MM.1S (cell line): ENCODE measurements at regions not wholly inside any gene's neighbourhood (a gene's known extent, or its start where the extent isn't known, plus 50 kb on each side); places are given as distances from the start of the nearest gene placed in this dataset.

Experiments used
- DNase-seq: peaks from one replicate; pipeline ENCODE4 v3.0.0-alpha.2; 2015
- H2AFZ ChIP-seq: fragments of 300-600 bp; sonication (generic); 2 replicates; pipeline ENCODE4 v1.6.0; 2016; ENCODE audit warnings: antibody characterized with exemption, low read length
- H3F3A ChIP-seq: fragments of 300-600 bp; sonication (generic); 2 replicates; pipeline ENCODE4 v1.6.1; 2016; ENCODE audit warnings: mild to moderate bottlenecking, antibody characterized with exemption, low read length, moderate library complexity, mixed read lengths; ENCODE audit not compliant: insufficient read depth
- H3K27ac ChIP-seq: fragments of 300-600 bp; sonication (generic); 2 replicates; pipeline ENCODE4 v1.5.1; 2016; ENCODE audit warnings: mild to moderate bottlenecking, low read length
- H3K27me3 ChIP-seq: fragments of 300-600 bp; sonication (generic); replicated peaks from 2 replicates; pipeline ENCODE4 v1.6.0; 2016; ENCODE audit warnings: low read length; ENCODE audit not compliant: insufficient read depth
- H3K36me3 ChIP-seq: fragments of 300-600 bp; sonication (generic); replicated peaks from 2 replicates; pipeline ENCODE4 v1.6.1; 2016; ENCODE audit warnings: mild to moderate bottlenecking, low read length, mixed read lengths; ENCODE audit not compliant: insufficient read depth
- H3K4me1 ChIP-seq: fragments of 300-600 bp; sonication (generic); 2 replicates; pipeline ENCODE4 v1.6.1; 2016; ENCODE audit warnings: low read length, mixed read lengths
- H3K4me2 ChIP-seq: fragments of 300-600 bp; sonication (generic); 2 replicates; pipeline ENCODE4 v1.6.0; 2016; ENCODE audit warnings: low read depth, low read length
- H3K4me3 ChIP-seq: fragments of 300-600 bp; sonication (generic); 2 replicates; pipeline ENCODE4 v1.5.1; 2016; ENCODE audit warnings: low read length, mixed read lengths
- H3K79me2 ChIP-seq: fragments of 300-600 bp; sonication (generic); 2 replicates; pipeline ENCODE4 v1.6.1; 2016; ENCODE audit warnings: mixed run types, low read length, mixed read lengths
- H3K9ac ChIP-seq: fragments of 300-600 bp; sonication (generic); 2 replicates; pipeline ENCODE4 v1.6.1; 2016; ENCODE audit warnings: low read length, mixed read lengths
- H3K9me2 ChIP-seq: fragments of 300-600 bp; sonication (generic); replicated peaks from 2 replicates; pipeline ENCODE4 v1.6.1; 2016; ENCODE audit warnings: mild to moderate bottlenecking, low read length, mixed read lengths; ENCODE audit not compliant: insufficient read depth
- H3K9me3 ChIP-seq: fragments of 300-600 bp; sonication (generic); replicated peaks from 2 replicates; pipeline ENCODE4 v1.6.1; 2016; ENCODE audit warnings: mild to moderate bottlenecking, low read length, mixed read lengths; ENCODE audit not compliant: insufficient read depth
- H4K20me1 ChIP-seq: fragments of 300-600 bp; sonication (generic); 2 replicates; pipeline ENCODE4 v1.6.1; 2016; ENCODE audit warnings: mild to moderate bottlenecking, low read length, moderate library complexity, mixed read lengths; ENCODE audit not compliant: insufficient read depth
- CTCF ChIP-seq: fragments of 300-600 bp; sonication (generic); IDR thresholded peaks from 2 replicates; pipeline ENCODE4 v1.5.1; 2016; ENCODE audit warnings: antibody characterized with exemption, low read length, mixed read lengths
- EZH2 ChIP-seq: fragments of 300-600 bp; sonication (generic); optimal IDR thresholded peaks from 2 replicates; pipeline ENCODE3; 2017; ENCODE audit warnings: low read depth, mild to moderate bottlenecking, antibody characterized with exemption, low read length, mixed read lengths
- EZH2phosphoT487 ChIP-seq: fragments of 300-600 bp; sonication (generic); IDR thresholded peaks from 2 replicates; pipeline ENCODE4 v1.6.1; 2018; ENCODE audit warnings: antibody characterized with exemption, low read length

GRCh38 chr10:4347397-4347796 is 478.6 kb upstream of the AKR1E2 start:
- no peak overlapping the region for H3K4me2 ChIP-seq
- no peak overlapping the region for H3K4me3 ChIP-seq
- no peaks in the 10 kb centered on the region for H3K9me2 ChIP-seq
- H3K36me3 ChIP-seq, result no peaks in the 10 kb centered on the region
- no peak overlapping the region for H3K9ac ChIP-seq
- TF ChIP-seq CTCF (no peak), EZH2phosphoT487 (no peak), EZH2 (no peak)
- no peak overlapping the region for H2AFZ ChIP-seq
- H3K4me1 ChIP-seq, result no peaks in the 10 kb centered on the region
- H3K27me3 ChIP-seq, result no peaks in the 10 kb centered on the region
- no peaks in the 10 kb centered on the region for H3K79me2 ChIP-seq
- no peaks in the 10 kb centered on the region for H3F3A ChIP-seq
- H4K20me1 ChIP-seq, result no peaks in the 10 kb centered on the region
- no peaks in the 10 kb centered on the region for H3K9me3 ChIP-seq
- DNase-seq, result no peak
- no peak overlapping the region for H3K27ac ChIP-seq

GRCh38 chr10:4345877-4346646 is 479.9 kb upstream of the AKR1E2 start:
- H3K9ac ChIP-seq, result no peak overlapping the region
- no peaks in the 10 kb centered on the region for H3K79me2 ChIP-seq
- no peaks in the 10 kb centered on the region for H3K9me3 ChIP-seq
- no peak overlapping the region for H3K27ac ChIP-seq
- no peaks in the 10 kb centered on the region for H4K20me1 ChIP-seq
- no peaks in the 10 kb centered on the region for H3F3A ChIP-seq
- no peaks in the 10 kb centered on the region for H3K27me3 ChIP-seq
- H3K4me2 ChIP-seq, result no peak overlapping the region
- no peaks in the 10 kb centered on the region for H3K36me3 ChIP-seq
- H3K9me2 ChIP-seq, result no peaks in the 10 kb centered on the region
- no peaks in the 10 kb centered on the region for H3K4me1 ChIP-seq
- TF ChIP-seq EZH2, result no peak
- no peak for TF ChIP-seq EZH2phosphoT487
- no peak for TF ChIP-seq CTCF
- no peak overlapping the region for H3K4me3 ChIP-seq
- no peak for DNase-seq
- no peak overlapping the region for H2AFZ ChIP-seq

GRCh38 chr10:4344492-4344994 is 481.5 kb upstream of the AKR1E2 start:
- H3K27ac ChIP-seq, result no peak overlapping the region
- H3K4me3 ChIP-seq, result no peak overlapping the region
- H3K27me3 ChIP-seq, result no peaks in the 10 kb centered on the region
- no peaks in the 10 kb centered on the region for H3K79me2 ChIP-seq
- H3K36me3 ChIP-seq, result no peaks in the 10 kb centered on the region
- H3K9me2 ChIP-seq, result no peaks in the 10 kb centered on the region
- no peaks in the 10 kb centered on the region for H3K4me1 ChIP-seq
- H3F3A ChIP-seq, result no peaks in the 10 kb centered on the region
- no peaks in the 10 kb centered on the region for H3K9me3 ChIP-seq
- H3K4me2 ChIP-seq, result no peak overlapping the region
- no peak overlapping the region for H3K9ac ChIP-seq
- H2AFZ ChIP-seq, result no peak overlapping the region
- no peak for TF ChIP-seq EZH2phosphoT487
- TF ChIP-seq CTCF, result no peak
- no peak for TF ChIP-seq EZH2
- H4K20me1 ChIP-seq, result no peaks in the 10 kb centered on the region
- DNase-seq, result no peak
